ENCODE measurements at regions not wholly inside any gene's neighbourhood (a gene's known extent, or its start where the extent isn't known, plus 50 kb on each side); places are given as distances from the start of the nearest gene placed in this dataset.

DNA sequence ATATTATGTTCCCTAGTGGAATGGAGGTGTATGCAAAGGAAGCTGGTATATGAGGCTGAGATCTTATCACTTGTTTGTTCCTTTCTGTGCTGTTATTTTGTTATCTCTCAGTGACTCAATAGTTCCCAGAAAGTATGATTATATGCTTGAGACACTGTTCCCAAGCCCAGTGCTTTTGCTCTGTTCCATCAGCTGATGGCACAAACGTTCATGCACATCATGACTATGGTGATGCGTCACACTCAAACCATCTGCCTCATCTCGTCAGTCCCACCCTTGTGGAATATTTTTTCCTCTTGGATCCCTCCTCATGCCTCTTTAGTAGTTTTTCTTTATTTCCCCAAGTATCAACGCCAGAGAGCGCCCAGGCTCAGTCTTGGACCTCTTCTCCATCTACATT is 786.9 kb downstream of the AACS start:
- DNase-seq (ENCODE audit: low read depth) = no peak
- TF ChIP-seq, protein P1, sequence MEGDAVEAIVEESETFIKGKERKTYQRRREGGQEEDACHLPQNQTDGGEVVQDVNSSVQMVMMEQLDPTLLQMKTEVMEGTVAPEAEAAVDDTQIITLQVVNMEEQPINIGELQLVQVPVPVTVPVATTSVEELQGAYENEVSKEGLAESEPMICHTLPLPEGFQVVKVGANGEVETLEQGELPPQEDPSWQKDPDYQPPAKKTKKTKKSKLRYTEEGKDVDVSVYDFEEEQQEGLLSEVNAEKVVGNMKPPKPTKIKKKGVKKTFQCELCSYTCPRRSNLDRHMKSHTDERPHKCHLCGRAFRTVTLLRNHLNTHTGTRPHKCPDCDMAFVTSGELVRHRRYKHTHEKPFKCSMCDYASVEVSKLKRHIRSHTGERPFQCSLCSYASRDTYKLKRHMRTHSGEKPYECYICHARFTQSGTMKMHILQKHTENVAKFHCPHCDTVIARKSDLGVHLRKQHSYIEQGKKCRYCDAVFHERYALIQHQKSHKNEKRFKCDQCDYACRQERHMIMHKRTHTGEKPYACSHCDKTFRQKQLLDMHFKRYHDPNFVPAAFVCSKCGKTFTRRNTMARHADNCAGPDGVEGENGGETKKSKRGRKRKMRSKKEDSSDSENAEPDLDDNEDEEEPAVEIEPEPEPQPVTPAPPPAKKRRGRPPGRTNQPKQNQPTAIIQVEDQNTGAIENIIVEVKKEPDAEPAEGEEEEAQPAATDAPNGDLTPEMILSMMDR (conservative IDR thresholded peaks at IDR 0.05; ENCODE audit: low read depth, low read length) = no peak
- H3K4me3 ChIP-seq (ENCODE audit: low read depth, low read length) = no peak overlapping the region

DNA sequence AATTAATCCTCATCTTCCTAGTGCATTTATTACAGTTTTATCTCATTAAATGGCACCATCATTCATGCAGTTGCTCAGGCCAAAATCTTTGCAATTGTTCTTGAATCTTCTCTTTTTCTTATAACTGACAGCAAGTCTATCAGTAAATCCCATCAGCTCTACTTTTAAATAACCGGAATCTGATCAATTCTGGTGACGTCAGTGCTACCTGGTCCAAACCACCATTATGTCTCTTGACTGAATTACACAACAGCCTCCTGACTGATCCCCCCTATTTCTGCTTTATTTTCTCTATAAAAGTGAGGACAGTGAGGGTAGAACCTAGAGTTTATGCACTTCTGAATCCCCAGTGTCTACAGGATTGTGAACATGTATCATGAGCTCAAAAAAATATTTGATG is 787.4 kb downstream of the AACS start:
- no peak overlapping the region for H3K4me3 ChIP-seq (ENCODE audit: low read depth, low read length)
- TF ChIP-seq, protein P1 (conservative IDR thresholded peaks at IDR 0.05; ENCODE audit: low read depth, low read length) = no peak
- DNase-seq (ENCODE audit: low read depth) = no peak

DNA sequence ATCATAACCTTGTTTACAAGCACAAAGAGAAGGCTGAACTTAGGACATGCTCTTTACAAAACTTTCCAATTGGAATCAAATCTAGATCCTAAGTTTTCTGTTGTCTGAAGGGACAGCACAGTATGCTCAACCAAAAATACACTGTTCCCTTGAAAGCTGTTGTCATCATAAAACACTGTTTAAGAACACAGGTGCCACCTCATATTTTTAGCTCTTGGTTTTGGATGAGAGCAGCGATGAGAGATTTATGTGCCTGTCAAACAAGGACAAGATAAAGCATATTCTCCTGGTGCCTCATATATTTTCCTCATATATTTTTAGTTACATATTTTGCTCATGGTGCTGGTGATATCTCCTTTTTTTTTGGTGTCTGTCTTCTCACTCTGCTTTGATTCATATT is 788.4 kb downstream of the AACS start:
- TF ChIP-seq, protein P1 (conservative IDR thresholded peaks at IDR 0.05; ENCODE audit: low read depth, low read length) = no peak
- no peak overlapping the region for H3K4me3 ChIP-seq (ENCODE audit: low read depth, low read length)
- no peak for DNase-seq (ENCODE audit: low read depth)

DNA sequence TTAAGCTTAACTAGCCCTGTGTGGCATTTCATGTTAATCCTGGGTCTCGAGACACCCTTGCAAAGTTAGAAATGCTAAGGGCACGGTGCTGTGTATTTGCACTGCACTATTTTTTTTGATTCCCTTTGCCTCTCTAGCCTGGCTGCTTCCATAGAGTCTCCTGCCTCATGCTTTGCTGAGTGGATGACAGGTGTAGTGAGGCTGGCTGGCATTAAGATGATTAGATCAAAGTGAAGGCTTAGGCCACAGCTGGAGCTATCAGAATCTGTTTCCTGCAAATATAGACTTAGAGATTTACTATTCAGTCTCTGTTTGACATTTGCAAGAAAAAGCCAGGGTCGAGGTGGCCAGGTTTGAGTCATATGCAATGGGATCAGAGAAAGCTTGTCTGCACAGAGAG is 791.1 kb downstream of the AACS start:
- DNase-seq (ENCODE audit: low read depth) = no peak
- no peak overlapping the region for H3K4me3 ChIP-seq (ENCODE audit: low read depth, low read length)
- TF ChIP-seq, protein P1 (conservative IDR thresholded peaks at IDR 0.05; ENCODE audit: low read depth, low read length) = no peak

DNA sequence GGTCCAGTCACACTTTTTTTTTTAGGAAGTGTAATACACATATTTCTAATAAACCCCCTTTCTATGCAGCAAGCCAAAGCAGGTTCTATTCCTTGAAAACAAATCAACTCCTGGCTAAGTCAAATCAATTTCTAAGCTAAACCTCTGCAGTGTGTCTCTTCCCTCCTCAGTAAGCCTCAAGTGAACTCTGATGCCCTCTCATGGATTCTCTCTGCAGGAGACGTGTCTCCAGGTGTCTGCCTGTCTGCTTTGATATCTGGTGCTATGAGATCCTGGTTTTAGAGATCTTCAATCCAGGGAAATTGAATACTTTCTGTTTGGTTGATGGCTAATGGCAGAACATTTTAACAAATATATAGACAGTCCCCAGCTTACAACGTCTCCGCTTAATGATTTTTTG is 791.7 kb downstream of the AACS start:
- no peak overlapping the region for H3K4me3 ChIP-seq (ENCODE audit: low read depth, low read length)
- TF ChIP-seq, protein P1 (conservative IDR thresholded peaks at IDR 0.05; ENCODE audit: low read depth, low read length) = no peak
- DNase-seq (ENCODE audit: low read depth) = no peak

DNA sequence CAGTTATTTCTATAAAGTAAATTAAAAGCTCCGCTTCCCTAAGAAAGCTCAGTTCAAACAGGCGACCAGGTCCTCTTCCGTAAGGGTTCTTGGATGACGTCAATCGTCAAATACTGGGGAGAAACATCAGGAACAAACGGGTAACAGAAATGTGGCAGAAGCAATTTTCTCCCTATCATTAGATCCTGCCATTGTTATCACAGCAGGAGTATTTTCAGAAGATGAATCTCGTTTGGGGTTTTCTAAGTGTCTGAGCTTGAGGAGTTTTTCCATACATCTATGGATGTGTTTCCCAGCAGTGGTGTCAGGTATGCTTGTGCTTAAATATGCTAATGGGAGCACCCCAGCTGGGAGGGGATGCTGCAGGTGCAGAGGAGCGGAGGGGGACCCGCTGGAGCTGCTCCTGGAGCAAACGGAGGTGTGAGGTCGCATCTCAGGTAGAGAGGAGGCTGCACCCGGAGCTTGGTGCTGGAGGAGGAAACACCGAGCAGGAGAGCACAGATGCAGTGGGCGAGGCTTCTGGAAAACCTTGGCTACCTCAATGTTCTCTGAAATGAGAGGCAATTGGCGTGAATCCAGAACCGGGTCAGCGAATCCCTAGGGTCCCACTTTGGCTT is 795.5 kb downstream of the AACS start:
- H3K4me3 ChIP-seq (ENCODE audit: low read depth, low read length) = no peak overlapping the region
- TF ChIP-seq, protein P1 (conservative IDR thresholded peaks at IDR 0.05; ENCODE audit: low read depth, low read length) = no peak
- no peak for DNase-seq (ENCODE audit: low read depth)
